Stimulated activated naive CD4-positive, alpha-beta T cell (primary cell): ENCODE measurements at regions not wholly inside any gene's neighbourhood (a gene's known extent, or its start where the extent isn't known, plus 50 kb on each side); places are given as distances from the start of the nearest gene placed in this dataset.
"Not testable (repeated sequence)": the region's sequence is repeated elsewhere in the genome, so short reads cannot be mapped to it uniquely, and the experiment has no call there.

ENCODE experiments used
- DNase-seq, 6 experiments: peaks; one replicate each; lab custom pipeline; 2025; lab: John Stamatoyannopoulos, UW

DNA sequence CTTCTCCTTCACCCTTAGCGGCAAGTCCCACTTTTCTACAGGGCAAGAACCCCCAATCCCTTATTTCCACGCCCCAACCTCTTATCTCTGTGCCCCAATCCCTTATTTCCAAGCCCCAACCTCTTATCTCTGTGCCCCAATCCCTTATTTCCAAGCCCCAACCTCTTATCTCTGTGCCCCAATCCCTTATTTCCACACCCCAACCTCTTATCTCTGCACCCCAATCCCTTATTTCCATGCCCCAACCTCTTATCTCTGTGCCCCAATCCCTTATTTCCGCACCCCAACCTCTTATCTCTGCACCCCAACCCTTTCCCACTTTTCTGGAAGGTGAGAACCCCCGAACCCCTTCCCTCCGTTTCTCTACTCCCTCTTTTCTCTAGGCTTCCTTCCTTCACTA, 116.1 kb upstream of the GJE1 start:
- DNase-seq, result not testable (repeated sequence)

DNA sequence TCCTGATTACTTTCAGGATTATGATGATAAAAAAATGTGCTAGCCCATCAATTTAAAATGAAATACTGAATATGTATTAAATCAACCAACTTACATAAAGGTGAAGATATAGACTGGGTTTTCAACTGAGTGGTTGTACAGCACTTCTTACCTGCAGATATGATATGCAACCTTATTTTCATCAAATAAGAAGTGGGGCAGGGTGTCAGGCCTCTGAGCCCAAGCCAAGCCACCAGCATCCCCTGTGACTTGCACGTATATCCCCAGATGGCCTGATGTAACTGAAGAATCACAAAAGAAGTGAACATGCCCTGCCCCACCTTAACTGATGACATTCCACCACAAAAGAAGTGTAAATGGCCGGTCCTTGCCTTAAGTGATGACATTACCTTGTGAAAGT, 117.3 kb upstream of the GJE1 start:
- DNase-seq, result not testable (repeated sequence)

DNA sequence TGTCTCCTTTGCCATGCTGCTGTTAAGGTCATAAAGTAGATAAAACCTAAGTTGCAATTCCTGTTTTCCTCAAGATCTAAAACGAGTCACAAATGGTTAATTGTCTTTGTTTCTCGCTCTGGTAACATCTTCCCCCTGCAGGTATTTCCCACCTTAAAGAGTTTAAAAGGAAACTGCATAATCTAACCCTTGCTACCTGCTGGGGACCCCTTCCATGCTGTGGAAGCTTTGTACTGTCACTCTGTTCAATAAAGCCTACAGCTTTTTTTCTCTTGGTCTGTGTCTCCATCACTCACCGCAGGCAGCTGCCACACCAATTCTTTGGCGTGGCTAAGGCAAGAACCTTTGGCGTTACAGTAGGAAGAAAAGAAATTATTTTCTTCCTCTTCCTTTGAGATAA, 117.7 kb upstream of the GJE1 start:
- no peak for DNase-seq

DNA sequence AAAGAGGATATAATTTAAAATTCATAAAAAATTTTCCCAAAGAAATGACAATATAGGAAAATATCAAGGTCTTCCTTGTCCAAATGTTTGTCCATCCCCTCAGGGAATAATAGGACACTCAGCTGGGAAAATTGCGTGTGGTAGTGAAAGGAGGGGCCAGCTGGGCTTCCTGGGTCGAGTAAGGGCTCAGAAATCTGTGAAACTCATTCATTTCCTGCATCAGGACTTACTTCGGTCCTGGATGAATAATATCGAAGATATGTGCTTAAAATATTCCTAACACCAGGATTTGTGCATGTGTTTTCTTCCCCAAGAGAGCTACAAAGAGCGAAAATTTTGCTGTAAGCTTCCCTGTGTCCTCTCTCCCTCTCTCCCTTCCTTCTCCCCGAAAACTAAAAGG, 118.2 kb upstream of the GJE1 start:
- no peak for DNase-seq

DNA sequence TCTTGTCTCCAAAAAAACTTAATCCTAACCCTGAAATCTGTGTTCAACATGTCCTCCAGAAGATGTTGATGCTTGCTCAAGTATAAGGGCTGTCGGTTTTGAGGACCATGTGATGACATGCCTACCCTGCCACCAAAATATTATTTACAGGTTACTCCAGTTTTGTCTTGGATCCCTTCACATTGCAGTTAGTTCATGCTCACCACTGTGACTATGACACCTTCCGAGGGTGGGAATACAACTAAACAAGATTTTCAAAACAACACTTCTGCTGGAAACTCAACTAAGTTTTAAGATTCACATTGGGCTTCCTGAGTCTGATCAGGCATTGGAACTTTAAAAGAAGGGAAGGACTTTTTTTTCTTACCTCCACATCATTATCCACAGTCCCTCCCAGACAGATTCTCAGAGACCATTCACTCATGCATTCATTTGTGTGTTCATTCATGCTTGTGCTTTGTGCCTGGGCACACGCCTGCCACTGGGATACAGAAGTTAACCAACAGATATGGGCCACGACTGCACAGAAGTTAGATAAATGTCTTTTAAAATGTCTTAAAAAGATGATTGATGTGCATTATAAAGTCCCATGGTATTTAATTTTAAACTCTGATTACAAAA, 118.7 kb upstream of the GJE1 start:
- DNase-seq, result no peak

DNA sequence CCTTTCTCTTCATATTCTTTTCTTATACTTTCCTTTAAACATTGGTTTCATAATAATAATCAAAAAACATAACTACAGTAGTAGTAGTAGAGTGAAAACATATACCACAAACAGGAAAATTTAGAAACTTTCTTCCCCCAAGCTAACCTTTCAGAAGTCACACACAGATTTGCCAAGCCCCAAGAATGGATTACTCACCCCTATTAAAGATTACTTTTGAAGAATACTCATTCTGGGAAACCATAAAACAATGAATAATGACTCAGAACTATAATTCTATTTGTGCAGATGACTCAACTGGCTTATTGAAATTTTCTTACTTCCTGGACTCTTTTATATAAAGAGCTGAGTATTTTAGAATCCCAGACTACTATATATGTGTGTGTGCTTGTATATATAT, 119.4 kb upstream of the GJE1 start:
- DNase-seq, result no peak

DNA sequence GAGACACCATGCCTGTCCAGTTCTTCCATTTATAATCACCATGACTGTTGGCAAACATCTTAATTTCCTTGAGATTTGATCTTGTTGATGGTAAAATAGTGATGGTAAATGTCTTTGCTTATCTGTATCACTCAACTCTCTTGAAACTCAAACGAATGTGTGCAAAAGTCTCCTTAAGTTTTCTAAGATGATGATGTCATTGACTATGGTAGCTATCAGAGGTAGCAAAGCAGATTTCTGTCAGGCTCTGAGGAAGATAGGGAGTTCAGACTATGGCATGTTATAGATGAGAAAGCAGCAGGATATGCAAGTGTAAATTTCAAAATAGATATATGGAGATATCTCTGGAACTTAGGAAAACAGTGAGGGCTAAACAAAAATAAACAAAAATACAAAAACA, 121.0 kb upstream of the GJE1 start:
- no peak for DNase-seq

DNA sequence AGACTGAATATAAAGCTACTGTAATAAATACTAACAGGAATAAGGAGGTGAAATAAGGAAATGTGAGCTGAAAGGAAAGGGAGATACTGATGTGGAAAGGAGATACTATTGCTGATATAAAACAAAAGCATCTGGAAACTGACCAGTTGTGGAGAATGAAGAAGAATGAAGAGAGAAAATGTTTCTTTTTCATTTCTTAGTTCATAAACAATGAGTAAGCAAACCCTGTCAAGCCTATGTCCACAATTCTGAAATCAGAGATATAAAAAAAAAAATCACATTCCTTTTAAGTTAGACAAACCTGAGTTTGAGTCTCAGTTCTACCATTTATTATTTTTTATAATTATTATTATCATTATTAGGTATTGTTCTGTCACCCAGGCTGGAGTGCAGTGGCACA, 121.6 kb upstream of the GJE1 start:
- no peak for DNase-seq

DNA sequence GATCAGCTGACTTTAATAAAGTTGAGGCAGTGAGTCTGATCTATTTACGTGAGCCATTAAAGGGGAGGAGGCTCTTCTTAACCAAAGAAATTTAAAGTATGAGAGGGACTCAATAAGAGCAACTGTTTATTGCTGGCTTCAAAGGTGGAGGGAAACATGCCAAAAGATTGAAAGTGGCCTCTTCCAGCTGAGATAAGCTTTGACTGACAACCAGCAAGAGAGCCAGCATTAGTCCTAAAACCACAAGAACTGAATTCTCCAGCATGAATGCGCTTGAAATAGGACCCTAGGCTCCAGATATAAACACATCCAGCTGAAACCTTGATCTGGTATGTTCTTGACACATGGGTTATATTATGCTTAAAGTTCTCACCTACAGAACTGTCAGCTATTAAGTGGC, 123.1 kb upstream of the GJE1 start:
- DNase-seq, result no peak

DNA sequence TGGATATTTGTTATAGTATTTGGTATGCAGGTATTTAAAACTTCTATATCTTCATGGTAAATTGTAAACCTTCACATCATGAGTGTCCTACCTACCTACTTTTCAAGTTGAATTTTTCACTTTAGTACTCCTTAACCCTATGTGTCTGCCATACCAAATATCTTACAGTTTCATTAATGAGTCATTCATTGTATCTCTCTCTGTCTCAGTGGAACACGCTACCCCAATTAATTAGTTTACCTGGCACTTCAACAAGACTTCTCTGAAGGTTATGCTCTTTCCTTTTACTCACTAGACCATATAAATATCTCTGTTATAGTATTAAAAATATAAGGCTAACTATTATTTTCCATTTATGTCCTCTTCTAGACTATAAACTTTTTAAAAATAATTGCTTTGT, 123.9 kb upstream of the GJE1 start:
- no peak for DNase-seq

DNA sequence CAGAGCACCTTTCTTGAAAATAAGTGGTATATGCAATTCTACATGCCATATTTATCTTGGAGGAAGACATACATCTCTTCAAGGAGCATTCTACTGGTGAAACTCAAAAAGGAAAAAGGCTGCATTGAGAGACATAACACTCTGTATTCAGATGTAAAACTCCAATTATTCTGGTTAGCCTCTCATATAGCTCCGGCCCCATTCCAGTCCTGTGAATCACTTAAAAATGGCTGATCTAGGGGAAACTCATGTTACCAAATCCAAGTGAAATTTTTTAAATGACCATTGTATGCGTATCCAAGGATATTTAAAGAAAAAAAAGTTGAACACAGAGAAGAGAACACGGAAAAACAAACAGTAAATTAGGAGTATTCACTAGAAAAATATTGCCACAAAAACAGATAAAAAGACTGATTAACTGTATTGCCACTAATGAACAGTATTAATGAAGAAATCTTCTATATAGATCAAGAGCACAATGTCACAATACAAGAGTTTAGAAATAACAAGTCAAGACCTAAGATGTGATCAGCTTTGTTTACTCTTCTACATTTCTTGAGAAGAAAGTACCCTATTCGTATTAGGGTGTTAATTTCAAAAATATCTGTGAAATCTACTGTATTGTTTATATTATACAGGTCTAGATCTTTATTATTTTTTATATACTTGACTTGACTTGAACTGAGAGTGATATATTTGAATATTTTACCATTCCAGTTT, 124.5 kb upstream of the GJE1 start:
- DNase-seq, result no peak

DNA sequence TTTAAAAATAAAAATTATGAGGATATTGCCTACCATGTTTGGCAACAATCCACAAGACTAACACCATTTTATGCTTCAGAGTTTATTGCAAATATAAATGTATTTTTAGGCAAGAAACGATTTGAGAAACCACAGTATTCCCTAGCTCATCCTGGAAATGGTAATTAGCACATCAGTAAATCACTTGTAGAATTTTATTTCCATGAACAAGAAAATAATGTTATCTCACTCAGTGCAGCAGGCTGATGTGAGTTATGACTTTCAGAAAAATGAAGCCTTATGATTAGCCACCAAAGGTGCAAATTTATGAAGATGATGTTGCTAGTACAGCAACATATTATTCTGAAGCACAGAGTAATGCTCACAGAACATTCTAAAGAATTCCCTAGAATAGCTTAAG, 127.7 kb upstream of the GJE1 start:
- DNase-seq, result no peak

DNA sequence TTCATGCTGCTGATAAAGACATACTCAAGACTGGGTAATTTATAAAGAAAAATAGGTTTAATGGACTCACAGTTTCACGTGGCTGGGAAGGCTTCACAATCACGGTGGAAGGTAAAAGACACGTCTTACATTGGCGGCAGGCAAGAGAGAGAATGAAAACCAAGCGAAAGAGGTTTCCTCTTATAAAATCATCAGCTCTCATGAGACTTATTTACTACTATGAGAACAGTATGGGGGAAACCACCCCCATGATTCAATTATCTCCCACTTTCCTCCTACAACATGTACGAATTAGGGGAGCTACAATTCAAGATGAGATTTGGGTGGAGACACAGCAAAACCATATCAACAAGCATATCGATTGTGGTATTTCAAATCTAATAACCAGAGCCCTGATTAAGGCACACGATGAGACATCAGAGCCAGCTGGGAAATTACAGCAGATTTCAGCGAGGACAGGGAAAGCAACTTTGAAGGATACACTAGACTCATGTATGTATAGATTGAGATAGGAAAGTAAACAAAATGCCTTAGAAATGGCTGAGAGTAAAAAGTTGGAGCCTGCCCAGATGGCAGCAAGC, 129.8 kb upstream of the GJE1 start:
- DNase-seq, result no peak

DNA sequence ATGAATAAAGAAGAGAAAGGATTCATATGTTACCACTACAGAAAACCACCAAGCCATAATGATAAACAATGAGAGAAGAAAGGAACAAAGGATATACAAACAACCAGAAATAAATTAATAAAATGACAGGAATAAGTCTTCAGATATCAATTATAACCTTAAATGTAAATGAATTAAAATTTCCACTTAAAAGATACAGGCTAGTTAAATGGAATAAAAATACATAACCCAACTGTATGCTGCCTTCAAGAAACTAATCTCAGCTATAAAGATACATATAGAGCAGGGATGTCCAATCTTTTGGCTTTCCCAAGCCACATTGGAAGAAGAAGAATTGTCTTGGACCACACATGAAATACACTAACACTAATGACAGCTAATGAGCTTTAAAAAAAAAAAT, 135.9 kb upstream of the GJE1 start:
- DNase-seq, result no peak

DNA sequence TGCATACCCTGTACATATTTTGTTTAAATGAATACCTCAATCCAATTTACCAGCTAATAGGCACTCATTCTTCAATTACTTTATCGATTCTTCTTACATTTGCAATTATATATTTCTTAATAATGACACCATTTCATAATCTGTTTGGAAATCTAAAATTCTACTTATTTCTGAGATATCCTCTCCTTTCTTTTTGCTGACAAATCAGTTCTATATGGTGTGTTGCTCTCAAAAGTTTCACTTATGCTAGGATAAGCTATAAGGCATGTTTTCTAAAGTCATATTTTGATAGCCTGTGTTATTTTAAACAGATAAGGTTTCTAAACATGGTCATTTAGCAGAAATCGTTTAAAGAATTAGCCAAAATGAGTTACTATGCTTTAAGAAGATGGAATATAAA, 140.6 kb upstream of the GJE1 start:
- no peak for DNase-seq

DNA sequence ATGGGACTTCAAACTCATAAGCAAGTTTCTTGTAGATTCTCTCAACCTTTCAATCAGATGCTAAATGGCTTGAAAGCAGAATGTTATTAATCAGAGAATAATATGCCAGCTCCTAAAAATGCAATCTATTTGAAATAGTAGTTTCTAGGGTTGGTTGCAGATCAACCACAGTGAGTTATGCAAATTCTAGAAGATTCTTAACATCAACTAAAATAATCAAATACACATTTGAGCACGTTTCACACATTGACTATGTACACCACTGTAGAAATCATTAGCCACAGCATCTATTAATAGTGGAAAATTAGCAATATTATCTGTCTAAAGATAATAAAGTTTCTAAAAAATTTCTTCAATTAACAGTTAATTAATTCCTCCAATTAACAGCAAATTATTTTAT, 141.9 kb upstream of the GJE1 start:
- no peak for DNase-seq

DNA sequence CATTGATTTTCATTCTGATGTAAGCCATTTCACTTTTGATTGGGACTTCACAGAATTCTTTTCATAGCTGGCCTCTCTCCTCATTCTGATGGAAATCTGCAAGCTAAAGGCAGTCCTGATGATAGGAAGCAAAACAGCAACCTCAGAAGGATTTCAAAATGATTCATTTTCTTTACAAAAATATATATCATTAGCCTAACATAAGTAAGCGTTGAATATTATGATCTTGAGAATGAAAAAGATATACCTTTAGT, 143.1 kb upstream of the GJE1 start:
- DNase-seq, result no peak

DNA sequence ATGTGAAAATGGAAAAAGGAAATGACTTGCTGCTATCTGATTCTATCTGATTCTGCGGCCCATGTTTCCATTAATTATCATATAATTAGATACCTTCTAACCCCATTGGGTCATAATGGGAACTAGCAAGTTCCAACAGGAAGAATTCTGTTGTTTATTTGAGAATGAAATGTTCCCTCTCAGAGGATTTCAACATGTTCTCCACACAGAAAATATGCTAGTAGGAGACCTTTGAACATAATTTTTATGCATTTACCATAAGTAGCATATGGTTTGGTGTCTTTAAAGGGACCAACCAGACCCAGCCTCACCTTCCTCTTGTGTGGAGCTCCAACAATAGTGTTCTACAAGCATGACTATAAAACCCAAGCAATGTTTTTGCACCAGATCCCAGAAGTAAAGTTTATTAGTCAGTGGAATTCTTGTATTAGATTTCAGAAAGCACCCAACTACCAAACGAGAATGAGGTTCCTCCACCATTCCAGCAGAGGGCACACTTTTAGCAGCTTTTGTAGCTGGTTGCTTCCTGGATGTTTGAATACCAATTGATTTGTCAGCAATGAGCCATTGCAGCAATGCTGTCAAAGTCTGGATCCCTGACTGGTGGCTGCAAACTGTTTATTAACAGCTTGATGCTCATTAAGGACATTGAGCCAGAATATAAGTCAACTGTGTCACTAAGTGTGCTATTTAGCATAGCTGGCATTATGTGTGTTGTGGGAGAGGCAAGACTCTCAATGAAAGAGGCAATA, 143.6 kb upstream of the GJE1 start:
- peak in 3 of 6 experiments; percentile 1 to 15 (median 3) for DNase-seq

DNA sequence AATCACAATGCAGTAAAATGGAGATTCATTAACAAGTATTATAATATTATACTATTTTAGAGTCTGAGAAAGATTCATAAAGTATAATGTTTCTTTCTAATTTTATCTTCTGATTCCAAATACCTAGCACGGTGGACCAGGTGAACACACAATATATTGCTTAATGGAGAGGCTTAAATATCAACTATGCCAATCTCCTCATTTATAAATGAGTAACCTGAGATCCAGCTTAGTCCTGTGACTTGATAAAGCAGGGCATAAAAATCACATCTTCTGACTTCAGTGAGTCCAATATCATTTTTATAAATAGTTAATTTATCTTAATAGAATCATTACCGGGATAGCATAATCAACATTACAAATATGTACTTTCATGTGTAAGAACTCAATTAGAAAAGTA, 144.4 kb upstream of the GJE1 start:
- DNase-seq, result no peak

DNA sequence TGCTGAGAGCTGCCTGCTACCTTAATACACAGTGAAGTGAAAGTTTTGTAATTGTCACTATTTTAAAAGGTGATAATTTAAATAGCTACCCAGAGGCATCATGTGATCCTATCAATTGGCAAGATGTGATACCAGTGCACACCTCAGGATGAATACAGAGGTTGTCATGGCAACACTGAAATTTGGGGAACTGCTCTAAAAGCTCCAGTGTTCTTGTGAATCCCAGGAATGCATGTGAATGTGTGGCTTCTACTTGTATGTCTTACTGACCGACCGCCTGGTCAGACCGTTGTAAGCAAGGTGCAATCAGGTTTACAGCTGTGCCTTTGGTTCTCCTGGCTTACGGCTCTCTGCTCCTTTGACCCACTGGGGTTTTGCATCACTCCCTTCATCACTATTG, 146.3 kb upstream of the GJE1 start:
- no peak for DNase-seq

DNA sequence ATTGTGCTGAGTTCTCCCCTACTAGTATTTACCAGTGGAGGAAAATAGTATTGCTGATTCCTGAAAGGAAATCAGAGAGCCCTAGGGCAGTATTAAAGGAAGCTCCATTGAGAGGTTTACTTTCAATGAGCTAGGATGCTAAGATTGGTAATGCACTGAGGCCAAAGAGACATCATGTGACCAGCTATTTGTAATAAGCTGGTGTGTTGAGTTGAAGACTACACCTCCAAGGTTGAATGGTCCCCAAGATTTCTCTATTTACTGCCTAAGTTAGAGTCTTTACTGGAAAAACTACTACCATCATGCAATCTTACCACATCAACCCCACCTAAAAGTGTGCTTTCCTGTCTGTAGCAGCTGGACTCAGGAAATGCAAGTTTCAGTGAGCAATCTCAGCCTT, 151.5 kb upstream of the GJE1 start:
- DNase-seq, result no peak

DNA sequence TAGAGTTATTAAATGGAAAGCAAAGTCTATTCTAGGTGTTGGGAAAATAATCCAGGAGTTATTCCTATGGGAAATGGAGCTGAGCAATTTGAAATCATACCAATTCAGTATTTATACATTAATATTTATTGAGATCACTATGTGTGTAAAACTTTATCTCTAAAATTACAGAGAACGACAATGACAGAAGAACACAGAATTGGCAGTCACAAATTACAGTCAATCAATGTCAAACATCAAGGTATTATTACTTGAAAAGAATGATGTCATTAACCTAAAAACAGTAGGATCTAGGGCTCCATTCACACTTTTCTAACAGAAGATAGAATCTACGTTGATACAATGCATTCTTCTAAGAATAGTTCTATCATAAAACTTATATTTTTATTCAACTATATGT, 154.9 kb upstream of the GJE1 start:
- no peak for DNase-seq

DNA sequence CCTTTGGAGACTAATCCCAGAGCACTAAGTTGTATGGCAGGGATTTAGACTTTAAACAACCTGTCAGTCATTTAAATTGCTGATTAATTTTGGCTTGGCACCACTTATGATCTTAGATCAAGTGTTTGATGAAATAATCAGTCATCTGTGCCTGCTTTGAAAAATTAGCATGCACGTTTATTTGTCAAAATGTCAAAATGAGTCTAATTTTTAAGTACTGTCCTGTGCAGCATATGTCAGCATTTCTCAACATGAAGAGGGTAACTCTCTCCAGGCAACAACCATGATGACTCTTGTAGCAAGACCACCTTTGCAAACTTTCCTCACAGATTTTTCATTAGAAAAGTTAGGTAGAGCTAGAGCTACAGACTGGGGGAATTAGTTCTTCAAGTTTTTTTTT, 155.7 kb upstream of the GJE1 start:
- no peak for DNase-seq
